Mesodermal cell (in vitro differentiated cells): ENCODE measurements at regions not wholly inside any gene's neighbourhood (a gene's known extent, or its start where the extent isn't known, plus 50 kb on each side); places are given as distances from the start of the nearest gene placed in this dataset.

Source experiments
- H3K27ac ChIP-seq: 2 replicates; pipeline ENCODE4 v1.7.0; 2013; ENCODE audit warnings: mild to moderate bottlenecking, low read depth, low read length, moderate library complexity; ENCODE audit not compliant: severe bottlenecking
- H3K36me3 ChIP-seq: 2 replicates; pipeline ENCODE4 v1.7.1; 2013; ENCODE audit warnings: mild to moderate bottlenecking, low read length, moderate library complexity; ENCODE audit not compliant: control insufficient read depth, insufficient read depth
- H3K4me1 ChIP-seq: one replicate; pipeline ENCODE4 v1.7.1; 2013; ENCODE audit warnings: mild to moderate bottlenecking, low read length; ENCODE audit not compliant: insufficient read depth, control insufficient read depth, poor library complexity, severe bottlenecking
- H3K4me3 ChIP-seq: 2 replicates; pipeline ENCODE4 v1.7.0; 2013; ENCODE audit warnings: low read length, control low read depth, mild to moderate bottlenecking; ENCODE audit not compliant: insufficient read depth, poor library complexity, severe bottlenecking; ENCODE audit errors: extremely low read depth
- H3K9me3 ChIP-seq: 2 replicates; pipeline ENCODE4 v1.7.1; 2013; ENCODE audit warnings: mild to moderate bottlenecking, low read length, moderate library complexity; ENCODE audit not compliant: control insufficient read depth
- WGBS, 2 experiments: methylation state at CpG; one replicate each; pipeline ENCODE4 v1.1.5; 2013; ENCODE audit warnings: missing lambda C conversion rate in 2 of 2; ENCODE audit not compliant: insufficient coverage in 2 of 2; 5-methylcytosine and 5-hydroxymethylcytosine counted together

- 92 to 93% methylated on average over 7 to 8 of the region's 8 CpGs for WGBS, 2 experiments
- no peaks in the 10 kb centered on the region for H3K9me3 ChIP-seq
- no peak overlapping the region for H3K4me3 ChIP-seq
- no peak overlapping the region for H3K27ac ChIP-seq
- H3K4me1 ChIP-seq, result no peaks in the 10 kb centered on the region
- H3K36me3 ChIP-seq, result peaks cover 41% of the 10 kb centered on the region
Measured at GRCh38 chr1:201656311-201657032, 117.5 kb downstream of the NAV1 start.

- H3K4me3 ChIP-seq, result no peak overlapping the region
- peaks cover 33% of the 10 kb centered on the region for H3K36me3 ChIP-seq
- H3K9me3 ChIP-seq, result no peaks in the 10 kb centered on the region
- H3K27ac ChIP-seq, result no peak overlapping the region
- no peaks in the 10 kb centered on the region for H3K4me1 ChIP-seq
- WGBS, 2 experiments, result no CpG with 5 or more reads among the region's 3 CpGs
Measured at GRCh38 chr1:201659572-201659971, 120.6 kb downstream of the NAV1 start.

GRCh38 chr1:201660931-201661822 lies 122.2 kb downstream of the NAV1 start:
- no peaks in the 10 kb centered on the region for H3K9me3 ChIP-seq
- 70 to 75% methylated on average over 5 of the region's 7 CpGs for WGBS, 2 experiments
- no peak overlapping the region for H3K27ac ChIP-seq

DNA sequence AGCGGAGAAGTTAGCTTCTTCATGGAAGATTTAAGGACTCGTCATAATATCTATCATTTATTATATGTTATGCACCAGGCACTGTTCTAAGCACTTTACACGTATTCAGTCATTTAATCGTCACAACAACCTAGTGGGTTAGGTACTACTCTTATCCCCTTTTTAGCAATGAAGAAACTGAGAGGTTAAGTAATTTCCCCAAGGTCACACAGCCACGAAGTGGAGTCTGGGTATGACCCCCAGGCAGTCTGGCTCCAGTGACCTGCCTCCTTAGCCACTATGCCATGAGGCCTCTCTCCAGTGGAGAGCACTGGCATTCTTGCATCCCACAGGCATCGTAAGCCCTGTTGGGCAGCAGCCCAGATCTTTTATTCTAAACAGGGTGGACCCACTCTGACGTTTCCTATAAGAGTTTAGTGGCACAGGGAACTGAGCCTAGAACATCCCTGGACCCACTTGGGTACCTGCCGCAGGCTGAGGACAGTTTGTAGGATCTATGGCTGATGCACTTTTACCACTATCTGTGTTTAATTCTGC lies 123.0 kb downstream of the NAV1 start:
- Histone ChIP-seq H3K4me3 (no peak overlapping the region), H3K4me1 (no peaks in the 10 kb centered on the region), H3K36me3 (peaks cover 28% of the 10 kb centered on the region), H3K27ac (no peak overlapping the region), H3K9me3 (no peaks in the 10 kb centered on the region)
- 93 to 94% methylated on average over 3 to 4 of the region's 8 CpGs for WGBS, 2 experiments

More at GRCh38 chr1:201660931-201661822, 122.2 kb downstream of the NAV1 start:
- Histone ChIP-seq H3K4me1 (no peaks in the 10 kb centered on the region), H3K36me3 (peaks cover 34% of the 10 kb centered on the region), H3K4me3 (no peak overlapping the region)

- peaks cover 22% of the 10 kb centered on the region for H3K36me3 ChIP-seq
- WGBS, 2 experiments, result 93 to 100% methylated on average over 1 to 2 of the region's 2 CpGs
- no peaks in the 10 kb centered on the region for H3K9me3 ChIP-seq
- no peak overlapping the region for H3K4me3 ChIP-seq
- no peak overlapping the region for H3K27ac ChIP-seq
- no peaks in the 10 kb centered on the region for H3K4me1 ChIP-seq
Measured at GRCh38 chr1:201662646-201663045, 123.7 kb downstream of the NAV1 start.

- 94 to 98% methylated on average over 4 of the region's 5 CpGs for WGBS, 2 experiments
- no peaks in the 10 kb centered on the region for H3K4me1 ChIP-seq
- peaks cover 22% of the 10 kb centered on the region for H3K36me3 ChIP-seq
- H3K9me3 ChIP-seq, result no peaks in the 10 kb centered on the region
- H3K4me3 ChIP-seq, result no peak overlapping the region
- H3K27ac ChIP-seq, result no peak overlapping the region
Measured at GRCh38 chr1:201663491-201664113, 124.7 kb downstream of the NAV1 start.

DNA sequence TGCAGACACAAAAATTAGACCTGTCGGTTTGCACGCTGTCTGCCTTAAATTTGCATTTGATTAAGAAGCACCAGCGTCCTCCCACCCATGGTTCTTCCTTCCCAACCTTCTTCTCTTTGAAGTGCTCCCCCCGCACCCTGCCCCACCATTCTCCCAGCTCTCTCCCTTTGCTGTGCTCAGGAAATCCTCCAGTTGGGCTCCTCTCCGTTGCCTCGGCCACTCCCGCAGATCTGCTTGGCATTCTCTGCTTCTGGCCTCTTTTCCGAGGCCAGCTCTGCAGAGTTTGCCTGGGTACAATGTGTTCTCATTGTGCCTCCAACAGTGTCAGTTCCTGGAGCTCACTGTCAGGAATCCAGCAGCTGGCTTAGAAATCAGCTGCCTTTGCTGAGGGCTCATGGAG lies 126.1 kb downstream of the NAV1 start:
- Histone ChIP-seq H3K36me3 (peaks cover 15% of the 10 kb centered on the region), H3K9me3 (no peaks in the 10 kb centered on the region), H3K4me3 (no peak overlapping the region), H3K4me1 (no peaks in the 10 kb centered on the region), H3K27ac (no peak overlapping the region)
- 43 to 62% methylated on average over 5 to 7 of the region's 8 CpGs for WGBS, 2 experiments

- WGBS, 2 experiments, result 93 to 100% methylated on average over 4 to 5 of the region's 5 CpGs
- Histone ChIP-seq H3K9me3 (no peaks in the 10 kb centered on the region), H3K4me3 (no peak overlapping the region), H3K27ac (no peak overlapping the region), H3K36me3 (peaks cover 14% of the 10 kb centered on the region), H3K4me1 (no peaks in the 10 kb centered on the region)
Measured at GRCh38 chr1:201666102-201666501, 127.2 kb downstream of the NAV1 start.

- Histone ChIP-seq H3K27ac (no peak overlapping the region), H3K36me3 (peaks cover 14% of the 10 kb centered on the region), H3K4me1 (no peaks in the 10 kb centered on the region), H3K9me3 (no peaks in the 10 kb centered on the region), H3K4me3 (no peak overlapping the region)
- WGBS, 2 experiments, result 90 to 92% methylated on average over 3 to 5 of the region's 5 CpGs
Measured at GRCh38 chr1:201666645-201667044, 127.7 kb downstream of the NAV1 start.

- Histone ChIP-seq H3K27ac (no peak overlapping the region), H3K36me3 (peaks cover 14% of the 10 kb centered on the region), H3K9me3 (no peaks in the 10 kb centered on the region), H3K4me1 (no peaks in the 10 kb centered on the region), H3K4me3 (no peak overlapping the region)
- WGBS, 2 experiments, result 50 to 89% methylated on average over 1 to 2 of the region's 5 CpGs
Measured at GRCh38 chr1:201667479-201667878, 128.6 kb downstream of the NAV1 start.
